NCI-H1436 (cell line): ENCODE measurements at regions not wholly inside any gene's neighbourhood (a gene's known extent, or its start where the extent isn't known, plus 50 kb on each side); places are given as distances from the start of the nearest gene placed in this dataset.
A peak's percentile ranks its signal among the peaks of the same experiment; 100 is the strongest.
"Not testable (repeated sequence)": the region's sequence is repeated elsewhere in the genome, so short reads cannot be mapped to it uniquely, and the experiment has no call there.

Experiments
- DNase-seq: peaks from one replicate; lab custom pipeline; 2025; lab: John Stamatoyannopoulos, UW

DNA sequence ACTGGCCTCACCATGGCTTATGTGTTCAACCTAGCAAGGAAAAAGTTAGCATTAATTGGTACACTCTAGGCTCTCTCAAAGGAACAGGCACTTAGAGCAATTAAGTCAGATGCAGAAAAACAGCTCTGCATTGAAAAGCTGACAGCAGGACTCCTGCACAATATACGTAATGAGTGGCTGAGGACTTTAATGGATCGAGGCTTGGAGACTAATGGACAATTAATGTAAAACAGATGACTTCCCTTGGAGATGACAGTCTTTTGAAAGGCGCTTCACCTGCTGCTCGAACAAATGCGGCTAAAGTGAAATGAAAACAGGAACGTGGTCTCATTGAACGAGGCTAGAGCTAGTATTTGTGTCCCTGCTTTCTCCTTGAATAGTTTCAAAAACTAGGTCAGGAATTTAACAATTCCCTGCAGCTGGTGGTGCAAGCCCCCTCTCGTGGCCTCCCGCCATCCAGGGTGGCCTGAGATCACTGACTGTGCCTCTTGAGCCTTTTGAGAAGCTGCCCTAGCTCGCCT is 137.1 kb downstream of the ELOVL4 start:
- DNase-seq = peak; percentile 97

DNA sequence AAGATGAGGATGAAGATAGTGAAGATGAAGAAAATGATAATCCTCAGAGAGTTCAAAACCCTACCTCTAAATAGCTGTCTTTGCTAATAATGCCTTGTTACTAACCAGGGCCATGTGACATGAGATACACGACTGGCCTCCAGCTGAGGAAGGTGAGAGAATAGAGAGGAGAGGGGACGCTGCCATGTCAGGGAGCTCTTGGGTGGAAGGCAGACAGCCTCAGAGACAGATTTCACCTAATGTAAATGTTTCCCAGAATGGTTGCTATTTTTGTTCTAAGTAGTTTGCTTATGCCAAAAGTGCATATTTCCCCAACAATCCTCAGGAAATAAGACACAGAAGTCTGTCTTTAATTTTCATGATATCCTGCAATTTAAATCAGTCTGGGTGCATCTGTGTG is 138.4 kb downstream of the ELOVL4 start:
- no peak for DNase-seq

DNA sequence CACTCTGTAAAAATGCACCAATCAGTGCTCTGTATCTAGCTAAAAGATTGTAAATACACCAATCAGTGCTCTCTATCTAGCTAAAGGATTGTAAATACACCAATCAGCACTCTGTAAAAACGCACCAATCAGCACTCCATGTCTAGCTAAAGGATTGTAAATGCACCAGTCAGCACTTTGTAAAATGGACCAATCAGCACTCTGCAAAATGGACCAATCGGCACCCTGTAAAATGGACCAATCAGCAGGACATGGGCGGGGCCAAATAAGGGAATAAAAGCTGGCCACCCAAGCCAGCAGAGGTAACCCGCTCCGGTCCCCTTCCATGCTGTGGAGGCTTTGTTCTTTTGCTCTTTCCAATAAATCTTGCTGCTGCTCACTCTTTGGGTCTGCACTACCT is 140.7 kb downstream of the ELOVL4 start:
- not testable (repeated sequence) for DNase-seq

DNA sequence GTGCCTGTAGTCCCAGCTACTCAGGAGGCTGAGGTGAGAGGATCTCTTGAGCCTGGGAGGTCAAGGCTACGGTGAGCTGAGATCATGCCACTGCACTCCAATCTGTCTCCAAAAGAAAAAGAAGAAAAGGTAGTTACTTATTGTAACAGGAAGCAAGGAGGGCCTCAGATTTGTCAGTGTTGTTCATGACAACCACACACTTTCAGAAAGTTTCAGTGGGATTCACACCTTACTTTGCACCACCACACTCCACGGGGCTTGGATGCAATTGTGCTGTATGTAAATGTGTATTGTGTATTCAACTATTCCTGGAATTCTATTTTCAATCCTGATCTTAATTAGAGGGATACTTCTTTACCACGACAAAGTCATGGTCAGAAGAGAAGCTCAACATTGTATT is 142.6 kb downstream of the ELOVL4 start:
- DNase-seq = no peak

DNA sequence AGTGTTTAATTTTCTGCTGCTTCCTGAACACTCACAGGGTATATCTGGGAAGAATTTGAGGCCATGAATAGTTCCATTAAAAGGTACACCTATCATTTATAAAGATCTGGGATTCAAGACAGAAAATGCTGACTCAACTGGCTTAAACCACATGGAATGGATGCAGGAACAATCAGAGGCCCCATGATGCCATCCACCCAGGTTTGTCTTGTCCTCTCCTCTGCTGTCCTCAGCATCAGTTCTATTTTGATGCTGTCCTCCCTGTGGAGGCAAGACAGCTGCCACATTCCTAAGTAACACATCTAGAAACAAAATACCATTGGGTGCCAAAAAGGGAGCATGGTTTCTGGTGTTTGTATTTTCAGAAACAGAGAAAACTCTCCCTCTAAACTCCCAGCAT is 143.4 kb downstream of the ELOVL4 start:
- no peak for DNase-seq

DNA sequence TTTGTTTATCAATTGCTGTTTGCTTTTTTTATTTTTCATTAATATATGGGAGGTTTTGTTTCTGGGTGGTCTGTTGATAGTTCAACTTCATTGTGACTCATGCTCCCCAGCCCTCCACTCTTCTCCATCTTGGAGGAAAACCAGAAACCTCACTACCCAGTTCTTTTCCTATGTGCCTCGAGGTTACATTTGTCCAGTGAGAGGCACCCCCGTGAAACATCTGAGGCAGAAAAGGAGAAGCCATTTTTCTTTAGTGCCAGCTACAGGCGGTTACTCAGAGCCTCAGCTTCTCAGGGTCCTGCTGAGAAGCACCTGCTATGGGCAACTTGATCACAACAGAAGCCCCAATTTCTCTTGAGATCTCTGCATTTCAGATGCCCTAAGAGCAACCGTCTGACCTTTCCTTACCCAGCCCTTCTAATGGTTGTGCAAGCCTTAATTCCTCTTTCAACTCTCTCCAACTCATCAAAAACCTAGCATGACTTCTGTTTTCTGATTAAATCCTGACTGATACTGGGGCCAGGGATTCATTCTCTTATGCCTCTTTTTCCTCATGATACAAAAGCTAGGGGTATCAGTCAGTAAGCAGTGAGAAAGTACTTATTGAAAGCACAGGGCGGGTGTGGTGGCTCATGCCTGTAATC is 144.6 kb downstream of the ELOVL4 start:
- no peak for DNase-seq

DNA sequence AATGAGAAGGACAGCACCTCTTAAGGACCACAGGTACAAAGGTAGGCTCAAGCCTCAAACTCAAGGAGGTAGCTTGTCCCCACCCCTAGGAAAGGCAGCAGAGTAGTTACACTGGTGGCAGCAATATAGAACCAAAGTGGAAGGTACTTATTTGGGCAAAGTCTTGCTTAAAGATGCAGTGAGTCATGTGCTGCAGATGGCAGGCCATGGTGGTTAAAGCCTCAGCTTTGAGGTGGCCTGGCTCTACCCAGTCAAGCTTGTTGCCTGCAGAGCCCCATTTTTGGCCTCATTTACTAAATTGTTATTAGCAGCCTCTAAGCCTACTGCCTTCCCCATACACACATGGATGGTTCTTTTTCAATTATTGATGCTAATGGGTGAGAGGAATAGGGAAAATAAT is 146.0 kb downstream of the ELOVL4 start:
- DNase-seq = no peak

DNA sequence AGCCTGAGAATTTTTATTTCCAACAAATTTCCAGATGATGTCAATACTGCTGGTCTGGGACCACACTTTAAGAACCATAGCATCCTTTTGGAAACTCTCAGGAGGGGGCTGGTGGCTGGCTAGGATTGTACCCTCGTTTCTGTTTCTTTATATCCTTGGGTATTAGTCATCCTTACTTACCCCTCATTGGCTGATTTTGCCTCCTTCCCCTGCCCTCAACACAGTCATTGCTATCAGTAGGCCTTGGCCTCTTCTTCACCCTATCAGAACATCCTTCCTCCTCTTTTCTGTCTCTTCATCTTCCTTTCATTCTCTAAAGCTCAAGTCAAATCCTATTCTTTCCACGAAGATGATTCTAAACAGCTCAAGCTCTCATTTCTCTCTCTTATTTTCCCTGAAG is 148.5 kb downstream of the ELOVL4 start:
- DNase-seq = no peak

DNA sequence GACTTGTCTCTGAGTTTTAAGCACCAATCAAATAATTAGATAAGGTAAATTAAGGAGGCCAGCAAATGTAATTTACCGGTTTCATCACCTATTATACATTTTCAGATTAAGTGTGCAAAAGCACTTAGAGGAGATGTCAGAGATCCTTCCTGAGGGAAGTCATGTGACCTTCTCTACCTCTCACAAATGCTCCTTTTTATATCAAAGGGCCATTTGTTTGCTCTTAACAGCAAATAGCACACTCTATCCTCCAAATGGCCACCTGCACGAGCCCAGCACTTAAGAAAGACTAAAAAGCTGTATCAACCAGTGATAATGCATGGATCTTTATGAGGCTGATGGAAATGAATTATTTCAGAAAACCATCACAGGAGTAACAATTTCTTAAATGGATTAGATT is 149.4 kb downstream of the ELOVL4 start:
- DNase-seq = peak; percentile 79

DNA sequence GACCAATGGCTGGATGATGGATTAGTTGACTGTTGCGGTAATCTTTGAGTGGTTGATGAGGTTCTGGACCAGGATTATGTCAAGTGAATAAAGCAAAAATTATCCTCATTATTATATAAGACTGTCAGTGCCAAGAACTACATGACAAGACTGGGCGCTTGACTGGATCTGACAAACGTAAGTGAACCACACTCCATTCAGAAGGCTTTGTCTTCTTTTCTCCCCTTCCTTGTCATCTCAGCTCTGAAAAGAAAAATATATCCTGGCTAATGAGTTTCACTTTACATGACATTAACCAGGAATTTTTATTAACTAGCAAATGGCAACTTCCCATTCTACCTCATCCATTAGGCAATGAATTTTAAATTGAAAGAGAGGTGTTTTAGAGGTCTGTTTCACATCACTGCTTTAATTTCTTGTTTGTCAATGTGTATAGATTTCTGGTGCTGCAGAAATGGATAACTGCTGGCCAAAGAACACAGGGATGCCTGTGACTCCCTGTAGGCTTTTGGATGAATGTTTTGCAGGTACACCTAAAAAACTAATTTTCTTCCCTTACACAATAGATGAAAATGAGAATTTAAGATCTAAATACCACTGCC is 150.1 kb downstream of the ELOVL4 start:
- no peak for DNase-seq

DNA sequence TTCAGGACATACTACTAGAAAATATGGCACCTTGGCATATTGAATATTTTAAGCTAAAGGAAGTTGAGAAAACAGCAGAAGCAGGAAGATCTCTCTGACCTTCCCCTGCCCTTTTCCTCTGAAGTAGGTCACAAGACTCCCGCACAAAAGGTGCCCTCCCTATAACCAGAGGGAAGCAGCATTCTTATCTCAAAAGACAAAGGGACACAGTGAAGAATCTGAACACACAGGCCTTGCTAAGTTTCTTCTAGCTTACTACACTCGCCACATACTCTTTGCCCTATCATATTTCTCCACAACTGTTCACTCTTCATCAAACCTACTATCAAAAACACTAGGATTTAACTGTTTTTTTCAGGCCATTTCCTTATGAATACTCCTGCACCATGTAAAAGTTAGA is 151.2 kb downstream of the ELOVL4 start:
- DNase-seq = no peak

DNA sequence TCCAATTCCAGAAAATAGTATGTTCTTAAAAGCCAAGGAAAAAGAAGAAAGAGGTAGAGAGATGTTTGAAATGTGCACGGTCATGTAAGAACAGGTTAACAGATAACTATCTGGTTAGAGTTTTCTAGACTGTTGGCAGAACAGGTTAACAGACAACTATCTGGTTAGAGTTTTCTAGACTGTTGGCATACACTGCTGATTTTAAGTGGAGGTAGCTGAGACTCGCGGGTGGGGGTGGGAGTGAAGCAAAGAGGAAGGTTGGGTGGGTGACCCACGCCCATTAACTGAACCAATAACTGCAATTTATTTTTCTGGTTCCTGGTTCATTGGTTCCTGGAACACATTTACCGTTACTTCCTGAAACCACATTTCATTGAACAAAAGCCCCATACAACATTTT is 157.5 kb downstream of the ELOVL4 start:
- no peak for DNase-seq

DNA sequence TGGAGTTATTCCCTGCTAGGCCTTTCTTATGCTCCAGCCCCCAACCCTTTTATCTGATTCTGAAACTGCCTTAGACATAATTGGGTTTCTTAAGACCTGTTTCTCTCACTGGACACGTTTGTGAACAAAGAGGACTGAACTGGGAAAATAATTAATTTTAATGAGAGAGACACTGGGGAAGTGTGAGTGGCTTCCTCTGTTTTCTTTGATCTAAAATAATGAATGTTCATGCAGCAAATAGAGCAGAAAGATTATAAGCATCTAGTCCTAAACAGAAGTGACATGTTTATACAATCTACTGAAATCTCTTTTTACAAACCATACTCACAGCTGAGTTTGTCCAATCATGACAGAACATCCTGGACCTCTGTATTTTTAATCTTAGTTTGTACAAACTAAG is 157.6 kb downstream of the SH3BGRL2 start:
- DNase-seq = no peak

DNA sequence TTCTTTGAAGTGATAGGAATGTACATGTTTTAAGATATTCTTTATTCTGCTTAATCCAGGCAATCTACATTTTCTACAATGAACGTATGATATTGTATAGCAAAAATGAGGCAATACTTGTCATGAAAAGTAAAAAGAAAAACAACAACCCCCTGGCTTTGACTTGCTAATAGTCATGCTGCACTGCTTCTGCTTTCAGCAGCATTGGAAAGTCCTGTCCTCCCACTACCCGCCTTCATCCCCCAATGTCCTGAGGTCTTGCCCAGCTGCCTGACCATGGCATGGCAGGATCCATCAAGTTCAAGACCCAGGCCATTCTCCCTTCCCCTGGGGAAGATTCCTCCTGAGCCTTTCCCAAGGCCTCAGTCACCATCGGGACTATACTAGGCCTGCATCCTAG is 156.5 kb downstream of the SH3BGRL2 start:
- no peak for DNase-seq

DNA sequence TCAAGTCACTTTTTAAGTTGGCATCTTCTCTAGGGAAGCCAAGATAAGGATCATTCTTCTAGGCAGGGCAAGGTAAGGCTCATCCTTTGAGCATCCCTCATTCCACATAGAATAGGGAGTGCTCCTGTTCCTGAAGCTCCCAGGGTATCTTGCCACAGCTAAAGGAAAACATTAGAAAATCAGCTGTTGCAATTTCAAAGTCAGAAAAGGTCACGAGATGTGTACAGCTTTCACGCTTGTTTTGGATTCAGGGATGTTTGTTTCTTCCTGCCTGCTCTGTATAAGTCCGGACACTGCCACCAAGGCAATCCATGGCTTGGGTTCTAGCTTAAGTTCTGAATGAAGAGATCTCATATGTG is 153.2 kb downstream of the SH3BGRL2 start:
- no peak for DNase-seq

DNA sequence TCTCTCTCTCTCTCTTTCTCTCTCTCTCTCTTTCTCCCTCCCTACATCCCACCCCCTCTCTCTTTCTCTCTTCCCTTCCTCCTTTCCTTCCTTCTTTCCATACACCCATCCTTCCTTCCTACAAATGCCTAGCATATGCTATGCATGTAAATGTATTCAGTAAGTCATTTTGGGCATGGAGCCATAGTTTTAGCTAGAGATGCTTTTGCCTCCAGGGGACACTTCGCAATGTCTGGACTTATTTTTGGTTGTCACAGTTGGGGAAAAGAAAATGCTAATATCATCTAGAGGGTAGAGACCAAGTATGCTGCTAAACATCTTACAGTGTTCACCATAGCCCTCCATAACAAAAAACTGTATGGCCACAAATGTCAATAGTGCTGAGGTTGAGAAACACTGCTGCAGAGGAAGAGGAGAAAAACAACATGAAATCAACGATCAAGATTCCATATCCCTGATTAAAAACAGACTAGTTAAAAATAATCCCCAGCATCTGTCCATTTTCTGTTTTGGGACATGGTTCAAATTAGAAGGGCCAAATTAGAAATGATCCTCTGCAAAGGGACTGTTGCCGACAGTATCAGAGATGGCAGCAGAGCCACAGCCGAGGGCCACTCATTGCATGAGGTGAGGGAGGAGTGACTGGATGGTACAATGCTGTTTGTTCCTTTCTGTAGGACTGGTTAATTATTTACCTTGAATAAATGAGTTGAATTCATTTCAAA is 152.7 kb downstream of the SH3BGRL2 start:
- no peak for DNase-seq

DNA sequence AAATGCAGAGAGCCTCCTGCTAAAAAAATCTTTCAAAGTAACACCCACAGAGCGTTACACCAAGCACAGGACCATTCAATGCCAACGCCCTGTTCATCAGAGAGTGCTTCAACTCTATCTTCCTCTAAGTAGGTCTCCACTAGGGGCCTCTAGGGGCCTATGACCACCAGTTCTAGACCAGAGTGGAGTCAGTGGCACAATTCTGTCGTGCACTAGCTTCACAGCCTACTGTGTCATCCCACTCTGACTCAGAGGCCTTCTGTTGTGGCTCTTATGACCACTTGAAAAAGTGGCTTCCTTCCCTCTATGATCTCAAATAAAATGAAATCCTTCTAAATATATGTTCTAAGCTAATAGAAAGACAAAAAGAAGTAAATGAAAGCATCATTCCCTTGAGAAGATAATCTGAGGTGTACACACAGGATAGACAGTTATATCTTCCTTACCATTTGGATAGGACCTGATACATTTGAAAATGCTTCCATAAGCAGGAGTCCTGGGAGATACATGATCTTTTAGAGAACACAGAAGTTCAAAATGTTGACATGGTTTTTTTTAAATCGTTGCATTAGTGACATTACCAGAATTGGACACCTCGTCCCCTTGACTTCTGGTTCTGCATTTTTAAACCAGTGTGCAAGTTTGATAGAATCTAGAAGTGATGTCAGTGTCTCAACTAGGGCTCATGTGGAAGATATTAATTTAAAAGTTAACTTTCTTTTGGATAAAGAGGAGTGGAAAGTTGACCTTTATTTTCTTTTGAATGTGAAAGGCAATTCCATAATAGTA is 151.9 kb downstream of the SH3BGRL2 start:
- no peak for DNase-seq

DNA sequence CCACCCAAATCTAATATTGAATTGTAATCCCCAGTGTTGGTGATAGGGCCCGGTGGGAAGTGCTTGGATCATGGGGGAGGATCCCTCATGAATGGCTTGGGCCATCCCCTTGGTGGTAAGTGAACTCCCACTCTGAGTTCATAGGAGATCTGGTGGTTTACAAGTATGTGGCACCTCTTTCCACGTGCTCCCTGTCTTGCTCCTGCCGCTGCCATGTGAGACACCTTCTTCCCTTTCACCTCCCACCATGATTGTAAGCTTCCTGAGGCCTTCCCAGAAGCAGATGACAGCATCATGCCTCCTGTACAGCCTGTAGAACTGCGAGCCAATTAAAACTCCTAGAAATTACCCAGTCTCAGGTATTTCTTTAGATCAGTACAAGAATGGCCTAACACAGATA is 150.8 kb downstream of the SH3BGRL2 start:
- DNase-seq = no peak

DNA sequence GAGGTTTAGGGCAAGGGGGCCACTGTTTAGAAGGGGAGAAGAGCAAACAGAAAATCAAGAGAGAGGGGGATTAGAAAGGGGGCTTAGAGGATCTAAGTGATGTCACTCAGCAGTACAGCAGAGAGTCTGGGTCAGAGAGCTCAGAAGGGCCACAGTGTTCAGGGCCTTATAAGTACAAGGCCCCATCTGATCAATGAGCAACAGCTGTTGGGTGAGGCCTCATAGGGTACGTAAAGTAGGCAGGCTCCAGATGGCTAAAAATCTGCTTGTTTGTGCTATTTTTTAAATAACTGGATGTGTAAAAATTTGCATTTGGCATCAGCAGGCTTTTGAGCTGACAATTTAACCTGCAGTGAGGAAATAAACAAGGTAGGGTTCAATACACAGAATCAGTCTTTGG is 149.8 kb downstream of the SH3BGRL2 start:
- no peak for DNase-seq

DNA sequence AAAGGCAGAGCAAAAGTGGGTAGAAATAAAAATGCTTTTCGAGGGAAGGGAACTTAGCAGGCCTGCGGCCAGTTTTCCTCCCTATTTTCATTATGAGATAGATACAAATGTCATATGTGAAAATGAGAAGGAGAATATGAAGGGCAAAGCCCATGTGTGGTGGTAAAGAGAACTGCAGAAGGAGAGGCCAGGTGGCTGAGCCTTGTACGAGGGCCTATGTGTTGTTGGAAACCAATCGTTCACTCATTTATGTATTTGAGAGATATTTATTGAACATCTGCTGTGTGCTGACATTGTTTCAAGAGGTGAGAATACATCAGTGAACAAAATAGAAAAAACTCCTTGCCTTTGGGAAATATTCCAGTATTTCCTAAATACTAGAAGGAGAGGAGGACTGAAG is 147.7 kb downstream of the SH3BGRL2 start:
- no peak for DNase-seq

DNA sequence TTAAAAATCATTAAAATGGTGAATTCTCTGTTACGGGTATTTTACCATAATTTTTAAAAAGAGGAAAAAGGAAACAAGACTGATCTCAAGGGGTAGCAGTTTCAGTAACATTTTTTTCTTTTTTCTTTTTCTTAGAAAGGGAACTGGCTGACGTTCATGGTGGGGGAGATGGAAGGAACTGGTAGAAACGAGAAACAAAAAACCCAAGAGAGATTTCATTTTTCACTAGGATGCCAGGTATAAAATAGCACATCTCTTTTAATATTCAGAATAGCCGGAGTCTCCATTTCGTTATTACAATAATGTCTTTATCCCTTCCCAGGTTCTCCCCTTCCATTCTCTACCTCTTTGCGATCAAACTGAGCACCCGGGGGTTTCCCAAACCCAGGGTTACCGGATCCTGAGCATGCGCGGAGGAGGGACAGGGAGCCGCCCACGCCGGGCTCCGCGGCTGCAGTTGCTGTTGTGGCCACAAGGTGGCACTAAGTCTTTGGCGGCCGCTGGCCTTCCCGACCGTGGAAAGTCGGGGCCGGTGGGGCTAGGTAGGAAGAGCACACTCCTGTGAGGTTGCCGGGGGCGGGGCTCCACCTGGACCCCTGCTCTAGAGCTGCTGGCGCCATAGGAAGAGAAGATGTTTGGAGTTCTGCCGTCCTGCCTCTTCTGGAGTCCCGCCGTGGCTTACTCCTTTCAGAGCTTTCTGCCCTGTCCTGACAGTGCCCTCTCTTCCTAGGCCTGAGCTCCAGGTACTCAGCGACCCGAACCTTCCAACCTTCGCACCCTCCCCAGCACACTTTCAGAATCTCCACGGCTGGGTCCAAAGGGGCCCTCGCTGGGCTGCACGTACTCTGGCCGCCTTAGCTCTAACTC is 146.8 kb downstream of the SH3BGRL2 start:
- DNase-seq = no peak

DNA sequence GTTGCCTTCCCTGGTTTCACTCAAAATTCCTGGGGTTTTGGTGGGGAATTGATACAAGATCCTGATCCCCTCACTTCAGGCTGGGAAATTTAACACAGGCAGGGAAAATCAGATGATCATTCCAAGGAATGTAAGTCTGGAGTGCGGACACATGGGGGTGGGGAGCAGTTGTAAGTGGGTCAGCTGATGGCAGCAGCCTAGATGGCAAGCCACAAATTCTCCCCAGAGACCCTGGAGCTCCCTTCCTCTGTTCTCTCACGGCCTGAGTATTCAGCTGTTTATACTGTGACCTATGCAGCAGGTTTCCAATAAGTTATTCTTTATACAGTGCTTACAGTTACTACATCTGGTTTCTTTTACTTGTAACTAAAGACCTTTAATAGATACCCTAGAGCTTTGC is 144.9 kb downstream of the SH3BGRL2 start:
- DNase-seq = no peak
